Fibroblast of gingiva (primary cell): ENCODE measurements at regions not wholly inside any gene's neighbourhood (a gene's known extent, or its start where the extent isn't known, plus 50 kb on each side); places are given as distances from the start of the nearest gene placed in this dataset.
"Not testable (repeated sequence)": the region's sequence is repeated elsewhere in the genome, so short reads cannot be mapped to it uniquely, and the experiment has no call there.

Experiments used
- DNase-seq: peaks from one replicate; pipeline ENCODE4 v3.0.0-alpha.2; 2011; ENCODE audit warnings: low read depth

- not testable (repeated sequence) for DNase-seq
Measured at GRCh38 chr6:19247181-19247580, 590.0 kb upstream of the ID4 start.

- not testable (repeated sequence) for DNase-seq
Measured at GRCh38 chr6:19256123-19256522, 581.0 kb upstream of the ID4 start.

- no peak for DNase-seq
Measured at GRCh38 chr6:19261642-19262041, 575.5 kb upstream of the ID4 start.

DNA sequence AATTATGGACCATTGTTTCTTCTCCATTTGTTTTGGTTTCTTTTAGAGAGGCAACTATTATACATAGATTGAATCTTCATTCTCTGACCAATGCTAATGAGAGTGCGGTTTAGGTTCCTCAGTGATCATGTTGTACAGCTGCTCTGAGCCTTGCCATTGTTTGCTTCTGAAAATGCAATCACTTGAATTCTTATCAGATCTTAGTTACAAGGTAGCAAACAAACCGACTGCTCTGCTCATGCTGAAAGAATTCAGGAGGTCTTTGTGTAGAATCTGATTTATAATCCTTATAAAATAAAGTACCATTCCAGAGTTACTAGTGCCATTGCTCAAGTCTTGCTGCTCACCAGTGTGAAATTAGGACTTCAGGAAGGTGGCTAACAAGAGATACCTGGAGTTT is 569.1 kb upstream of the ID4 start:
- DNase-seq = no peak

DNA sequence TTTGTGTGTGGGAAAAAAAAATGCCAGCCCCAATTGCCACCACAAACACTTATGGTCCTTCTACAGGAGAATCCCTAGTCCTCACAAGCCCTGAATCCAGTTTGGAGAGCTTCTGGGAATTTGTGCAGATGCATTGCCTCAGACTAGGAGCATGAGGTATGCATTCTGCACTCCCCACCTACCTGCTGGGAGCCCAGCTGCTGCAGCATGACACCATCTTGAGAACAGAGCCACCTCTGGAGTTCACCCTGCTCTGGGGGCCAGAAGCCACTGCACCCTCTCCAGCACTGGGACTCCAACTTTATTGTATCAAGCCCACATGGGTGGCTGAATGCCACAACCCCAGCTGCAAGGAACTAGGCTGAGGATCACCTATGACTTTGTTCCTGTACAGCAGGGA is 568.5 kb upstream of the ID4 start:
- no peak for DNase-seq

- DNase-seq = no peak
Measured at GRCh38 chr6:19269341-19269898, 567.8 kb upstream of the ID4 start.

GRCh38 chr6:19270616-19271015 is 566.6 kb upstream of the ID4 start:
- no peak for DNase-seq

DNA sequence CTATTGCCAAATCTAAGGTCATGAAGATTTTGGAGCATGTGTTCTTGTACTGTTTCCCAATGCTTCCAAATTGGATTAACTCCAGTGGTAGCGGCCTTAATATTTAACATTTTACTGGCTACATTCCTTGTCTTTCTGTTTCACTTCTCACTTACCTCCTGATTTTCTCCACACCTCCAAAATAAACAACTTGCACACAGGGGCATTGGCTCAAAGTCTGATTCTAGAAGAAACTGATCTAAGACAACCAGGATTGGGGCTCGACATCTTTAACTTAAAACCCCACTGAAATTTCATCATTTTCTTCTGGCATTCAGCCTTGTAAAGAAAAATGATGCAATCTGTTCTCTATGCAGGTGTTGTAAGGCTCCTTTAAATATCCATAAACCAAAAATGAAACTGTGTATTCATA is 557.9 kb upstream of the ID4 start:
- peak; percentile 6 for DNase-seq

- DNase-seq = no peak
Measured at GRCh38 chr6:19287928-19288327, 549.2 kb upstream of the ID4 start.

- DNase-seq = no peak
Measured at GRCh38 chr6:19289457-19289856, 547.7 kb upstream of the ID4 start.

DNA sequence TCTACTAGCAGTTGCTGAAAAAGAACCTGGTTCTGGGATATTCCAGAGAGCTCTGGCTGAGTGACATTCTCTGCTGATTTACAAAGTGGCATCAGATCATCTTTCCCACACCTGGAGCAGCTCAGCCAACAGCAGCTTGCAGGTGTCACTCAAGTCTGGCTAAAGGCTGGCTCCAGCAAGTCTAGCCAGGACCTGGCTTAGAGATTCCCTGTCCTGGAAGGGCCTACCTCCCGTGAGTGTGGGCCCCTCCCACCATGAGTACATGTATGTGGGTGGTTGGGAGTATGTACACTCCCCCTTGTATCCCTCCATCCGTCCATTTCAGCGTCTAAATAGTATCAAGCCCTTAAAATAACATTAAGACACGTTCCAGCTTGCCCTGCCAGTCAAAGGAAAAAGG is 539.3 kb upstream of the ID4 start:
- no peak for DNase-seq

- DNase-seq = no peak
Measured at GRCh38 chr6:19298421-19298820, 538.7 kb upstream of the ID4 start.

GRCh38 chr6:19299129-19299528 is 538.0 kb upstream of the ID4 start:
- DNase-seq = no peak

DNA sequence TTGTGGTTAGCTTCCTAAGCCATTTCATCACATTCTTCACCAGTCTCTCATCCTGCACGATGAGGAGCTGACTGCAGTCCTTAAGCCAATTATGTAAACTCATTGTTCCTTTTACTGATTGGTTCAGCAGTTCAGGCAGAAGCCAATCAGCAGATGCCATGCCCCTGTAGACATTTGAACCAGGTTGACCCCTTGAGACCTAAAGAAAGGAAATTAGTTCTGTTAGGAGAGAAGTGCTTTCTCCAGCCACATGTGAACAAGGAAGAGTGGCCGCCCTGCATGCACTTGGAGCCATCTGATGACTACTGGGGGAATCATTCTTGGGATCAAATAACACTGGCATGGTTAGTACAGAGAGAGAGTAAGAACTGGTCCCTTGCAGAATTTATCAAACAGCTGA is 535.2 kb upstream of the ID4 start:
- DNase-seq = peak; percentile 43

GRCh38 chr6:19303383-19303782 is 533.8 kb upstream of the ID4 start:
- no peak for DNase-seq

DNA sequence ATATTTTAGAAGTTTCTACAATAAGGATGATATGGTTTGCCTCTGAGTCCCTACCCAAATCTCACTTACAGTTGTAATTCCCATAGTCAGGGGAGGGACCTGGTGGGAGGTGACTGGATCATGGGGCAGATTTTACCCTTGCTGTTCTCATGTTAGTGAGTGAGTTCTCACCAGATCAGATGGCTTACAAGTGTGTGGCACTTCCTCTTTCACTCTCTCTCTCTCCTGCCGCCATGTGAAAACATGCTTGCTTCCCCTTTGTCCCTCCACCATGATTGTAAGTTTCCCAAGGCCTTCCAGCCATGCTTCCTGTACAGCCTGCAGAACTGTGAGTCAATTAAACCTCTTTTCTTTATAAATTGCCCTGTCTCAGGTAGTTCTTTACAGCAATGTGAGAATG is 527.5 kb upstream of the ID4 start:
- no peak for DNase-seq

DNA sequence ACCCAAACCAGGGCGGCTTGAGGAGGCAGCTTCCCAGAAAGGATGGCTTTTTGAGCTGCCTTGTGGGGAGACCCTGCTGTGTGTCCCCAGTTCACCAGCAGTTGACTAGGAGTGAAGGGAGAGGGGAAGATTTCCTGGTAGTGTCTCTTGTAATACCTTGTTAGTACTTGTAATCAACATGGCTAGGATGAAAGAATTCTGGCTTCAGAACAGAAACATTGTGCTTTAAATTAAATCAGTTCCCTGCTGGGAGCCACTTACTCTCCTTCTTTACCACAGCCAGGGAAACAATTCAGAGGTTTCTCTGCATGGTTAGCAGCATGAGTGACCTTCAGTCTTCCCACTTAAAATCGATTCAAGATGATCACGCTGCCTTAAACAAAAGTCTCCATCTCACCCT is 525.4 kb upstream of the ID4 start:
- DNase-seq = no peak

GRCh38 chr6:19312241-19312978 is 524.8 kb upstream of the ID4 start:
- no peak for DNase-seq

GRCh38 chr6:19317431-19317986 is 519.7 kb upstream of the ID4 start:
- no peak for DNase-seq

GRCh38 chr6:19319005-19319404 is 518.2 kb upstream of the ID4 start:
- no peak for DNase-seq

DNA sequence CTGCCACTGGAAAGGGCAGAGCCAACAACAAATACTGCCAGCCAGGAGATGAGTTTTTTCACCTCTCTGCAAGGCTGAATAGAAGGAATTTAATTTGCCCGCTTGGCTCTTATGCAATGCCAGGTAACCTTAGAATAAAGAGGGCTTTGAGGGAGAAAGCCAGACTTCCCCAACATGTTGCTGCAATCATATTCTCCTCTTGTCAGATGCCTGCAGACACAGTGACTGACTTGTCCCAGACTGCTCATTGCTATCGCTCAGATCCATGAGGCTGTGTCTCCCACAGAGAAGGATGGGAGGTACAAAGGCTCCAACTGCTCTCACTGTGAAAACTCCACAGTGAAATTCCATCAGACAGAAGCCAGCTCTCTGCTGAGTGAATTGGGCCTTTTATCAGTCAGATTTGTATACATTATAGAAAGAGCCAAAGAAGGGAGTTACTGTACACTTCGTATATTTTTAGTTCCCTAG is 517.0 kb upstream of the ID4 start:
- DNase-seq = no peak

- DNase-seq = peak; percentile 6
Measured at GRCh38 chr6:19322691-19323485, 514.3 kb upstream of the ID4 start.

DNA sequence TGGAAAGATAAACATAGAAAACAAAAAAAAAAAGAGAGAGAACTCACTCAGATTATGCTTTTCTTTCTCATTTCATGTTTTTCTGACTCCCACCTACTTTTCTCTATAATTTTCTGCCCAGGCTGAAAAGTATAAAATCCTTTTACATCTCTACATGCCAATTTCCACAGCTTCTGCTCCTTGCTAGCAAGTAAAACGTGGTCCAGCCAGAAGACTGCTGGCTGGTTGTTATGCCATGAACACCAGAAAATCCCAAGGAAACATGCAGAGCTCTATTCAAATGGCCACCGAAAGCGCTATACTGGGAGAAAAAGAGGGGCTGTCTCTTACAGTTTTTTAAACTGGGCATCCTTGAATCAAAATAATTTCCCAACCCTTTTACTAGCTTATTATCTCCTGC is 512.8 kb upstream of the ID4 start:
- no peak for DNase-seq
